ENCODE measurements at regions not wholly inside any gene's neighbourhood (a gene's known extent, or its start where the extent isn't known, plus 50 kb on each side); places are given as distances from the start of the nearest gene placed in this dataset.

- Histone ChIP-seq H3K27me3 (ENCODE audit: control insufficient read depth, insufficient read depth, low read length) (no peaks in the 10 kb centered on the region), H3K27ac (ENCODE audit: low read length) (no peak overlapping the region), H3K4me1 (ENCODE audit: control insufficient read depth, insufficient read depth, low read length) (no peaks in the 10 kb centered on the region), H3K9me3 (ENCODE audit: control insufficient read depth, insufficient read depth, low read length) (no peaks in the 10 kb centered on the region), H3K4me3 (ENCODE audit: low read length) (no peak overlapping the region), H3K36me3 (ENCODE audit: control insufficient read depth, insufficient read depth, low read length) (no peaks in the 10 kb centered on the region)
- no CpG with 5 or more reads among the region's 10 CpGs for WGBS (ENCODE audit: insufficient coverage, insufficient read length)
- DNase-seq (ENCODE audit: low read depth, low spot score), result no peak
Observed at GRCh38 chr17:15023589-15024336, 241.4 kb downstream of the PMP22 start.

- no peak overlapping the region for H3K4me3 ChIP-seq (ENCODE audit: low read length)
- no peaks in the 10 kb centered on the region for H3K9me3 ChIP-seq (ENCODE audit: control insufficient read depth, insufficient read depth, low read length)
- no peak overlapping the region for H3K27ac ChIP-seq (ENCODE audit: low read length)
- no peak for DNase-seq (ENCODE audit: low read depth, low spot score)
- H3K36me3 ChIP-seq (ENCODE audit: control insufficient read depth, insufficient read depth, low read length), result no peaks in the 10 kb centered on the region
- WGBS (ENCODE audit: insufficient coverage, insufficient read length), result no CpG with 5 or more reads among the region's 3 CpGs
- no peaks in the 10 kb centered on the region for H3K27me3 ChIP-seq (ENCODE audit: control insufficient read depth, insufficient read depth, low read length)
- no peaks in the 10 kb centered on the region for H3K4me1 ChIP-seq (ENCODE audit: control insufficient read depth, insufficient read depth, low read length)
Observed at GRCh38 chr17:15019158-15019557, 246.0 kb downstream of the PMP22 start.

- Histone ChIP-seq H3K4me3 (ENCODE audit: low read length) (no peak overlapping the region), H3K9me3 (ENCODE audit: control insufficient read depth, insufficient read depth, low read length) (no peaks in the 10 kb centered on the region), H3K4me1 (ENCODE audit: control insufficient read depth, insufficient read depth, low read length) (no peaks in the 10 kb centered on the region), H3K27ac (ENCODE audit: low read length) (no peak overlapping the region), H3K36me3 (ENCODE audit: control insufficient read depth, insufficient read depth, low read length) (no peaks in the 10 kb centered on the region), H3K27me3 (ENCODE audit: control insufficient read depth, insufficient read depth, low read length) (no peaks in the 10 kb centered on the region)
- no peak for DNase-seq (ENCODE audit: low read depth, low spot score)
- WGBS (ENCODE audit: insufficient coverage, insufficient read length), result no CpG with 5 or more reads among the region's 6 CpGs
Observed at GRCh38 chr17:15012351-15012980, 252.7 kb downstream of the PMP22 start.

GRCh38 chr17:15009087-15009486, 256.0 kb downstream of the PMP22 start:
- no peaks in the 10 kb centered on the region for H3K9me3 ChIP-seq (ENCODE audit: control insufficient read depth, insufficient read depth, low read length)
- H3K27ac ChIP-seq (ENCODE audit: low read length), result no peak overlapping the region
- no peaks in the 10 kb centered on the region for H3K36me3 ChIP-seq (ENCODE audit: control insufficient read depth, insufficient read depth, low read length)
- no CpG with 5 or more reads among the region's 6 CpGs for WGBS (ENCODE audit: insufficient coverage, insufficient read length)
- H3K4me3 ChIP-seq (ENCODE audit: low read length), result no peak overlapping the region
- no peaks in the 10 kb centered on the region for H3K27me3 ChIP-seq (ENCODE audit: control insufficient read depth, insufficient read depth, low read length)
- no peaks in the 10 kb centered on the region for H3K4me1 ChIP-seq (ENCODE audit: control insufficient read depth, insufficient read depth, low read length)
- DNase-seq (ENCODE audit: low read depth, low spot score), result no peak

- no peak for DNase-seq (ENCODE audit: low read depth, low spot score)
- no peak overlapping the region for H3K4me3 ChIP-seq (ENCODE audit: low read length)
- no peaks in the 10 kb centered on the region for H3K9me3 ChIP-seq (ENCODE audit: control insufficient read depth, insufficient read depth, low read length)
- H3K27ac ChIP-seq (ENCODE audit: low read length), result no peak overlapping the region
- H3K36me3 ChIP-seq (ENCODE audit: control insufficient read depth, insufficient read depth, low read length), result no peaks in the 10 kb centered on the region
- no peaks in the 10 kb centered on the region for H3K4me1 ChIP-seq (ENCODE audit: control insufficient read depth, insufficient read depth, low read length)
- no peaks in the 10 kb centered on the region for H3K27me3 ChIP-seq (ENCODE audit: control insufficient read depth, insufficient read depth, low read length)
- no CpG with 5 or more reads among the region's 7 CpGs for WGBS (ENCODE audit: insufficient coverage, insufficient read length)
Observed at GRCh38 chr17:15007147-15007553, 258.0 kb downstream of the PMP22 start.

GRCh38 chr17:15006421-15007128, 258.6 kb downstream of the PMP22 start:
- WGBS (ENCODE audit: insufficient coverage, insufficient read length), result no CpG with 5 or more reads among the region's 11 CpGs
- Histone ChIP-seq H3K9me3 (ENCODE audit: control insufficient read depth, insufficient read depth, low read length) (no peaks in the 10 kb centered on the region), H3K27ac (ENCODE audit: low read length) (no peak overlapping the region), H3K4me1 (ENCODE audit: control insufficient read depth, insufficient read depth, low read length) (no peaks in the 10 kb centered on the region), H3K36me3 (ENCODE audit: control insufficient read depth, insufficient read depth, low read length) (no peaks in the 10 kb centered on the region), H3K27me3 (ENCODE audit: control insufficient read depth, insufficient read depth, low read length) (no peaks in the 10 kb centered on the region), H3K4me3 (ENCODE audit: low read length) (no peak overlapping the region)
- DNase-seq (ENCODE audit: low read depth, low spot score), result no peak

GRCh38 chr17:15000661-15001060, 264.5 kb downstream of the PMP22 start:
- Histone ChIP-seq H3K27me3 (ENCODE audit: control insufficient read depth, insufficient read depth, low read length) (no peaks in the 10 kb centered on the region), H3K36me3 (ENCODE audit: control insufficient read depth, insufficient read depth, low read length) (no peaks in the 10 kb centered on the region), H3K4me3 (ENCODE audit: low read length) (no peak overlapping the region), H3K4me1 (ENCODE audit: control insufficient read depth, insufficient read depth, low read length) (no peaks in the 10 kb centered on the region), H3K27ac (ENCODE audit: low read length) (no peak overlapping the region), H3K9me3 (ENCODE audit: control insufficient read depth, insufficient read depth, low read length) (no peaks in the 10 kb centered on the region)
- DNase-seq (ENCODE audit: low read depth, low spot score), result no peak

GRCh38 chr17:14997290-14997689, 267.8 kb downstream of the PMP22 start:
- Histone ChIP-seq H3K4me1 (ENCODE audit: control insufficient read depth, insufficient read depth, low read length) (no peaks in the 10 kb centered on the region), H3K27me3 (ENCODE audit: control insufficient read depth, insufficient read depth, low read length) (no peaks in the 10 kb centered on the region), H3K27ac (ENCODE audit: low read length) (no peak overlapping the region), H3K36me3 (ENCODE audit: control insufficient read depth, insufficient read depth, low read length) (no peaks in the 10 kb centered on the region), H3K4me3 (ENCODE audit: low read length) (no peak overlapping the region), H3K9me3 (ENCODE audit: control insufficient read depth, insufficient read depth, low read length) (no peaks in the 10 kb centered on the region)
- no peak for DNase-seq (ENCODE audit: low read depth, low spot score)
- WGBS (ENCODE audit: insufficient coverage, insufficient read length), result no CpG with 5 or more reads among the region's 2 CpGs

GRCh38 chr17:14986127-14986526, 279.0 kb downstream of the PMP22 start:
- WGBS (ENCODE audit: insufficient coverage, insufficient read length), result no CpG with 5 or more reads among the region's 4 CpGs
- DNase-seq (ENCODE audit: low read depth, low spot score), result no peak
- H3K4me1 ChIP-seq (ENCODE audit: control insufficient read depth, insufficient read depth, low read length), result no peaks in the 10 kb centered on the region
- no peaks in the 10 kb centered on the region for H3K9me3 ChIP-seq (ENCODE audit: control insufficient read depth, insufficient read depth, low read length)
- H3K4me3 ChIP-seq (ENCODE audit: low read length), result no peak overlapping the region
- H3K27ac ChIP-seq (ENCODE audit: low read length), result no peak overlapping the region
- no peaks in the 10 kb centered on the region for H3K27me3 ChIP-seq (ENCODE audit: control insufficient read depth, insufficient read depth, low read length)
- H3K36me3 ChIP-seq (ENCODE audit: control insufficient read depth, insufficient read depth, low read length), result no peaks in the 10 kb centered on the region

- Histone ChIP-seq H3K36me3 (ENCODE audit: control insufficient read depth, insufficient read depth, low read length) (no peaks in the 10 kb centered on the region), H3K9me3 (ENCODE audit: control insufficient read depth, insufficient read depth, low read length) (no peaks in the 10 kb centered on the region), H3K4me3 (ENCODE audit: low read length) (no peak overlapping the region), H3K27ac (ENCODE audit: low read length) (no peak overlapping the region), H3K4me1 (ENCODE audit: control insufficient read depth, insufficient read depth, low read length) (no peaks in the 10 kb centered on the region), H3K27me3 (ENCODE audit: control insufficient read depth, insufficient read depth, low read length) (peaks cover 1% of the 10 kb centered on the region; the same call in 1 of the 2 replicates)
- no CpG with 5 or more reads among the region's 2 CpGs for WGBS (ENCODE audit: insufficient coverage, insufficient read length)
- no peak for DNase-seq (ENCODE audit: low read depth, low spot score)
Observed at GRCh38 chr17:14972844-14973243, 292.3 kb downstream of the PMP22 start.

Measured in iPS DF 6.9 (cell line).